ENCODE measurements at regions not wholly inside any gene's neighbourhood (a gene's known extent, or its start where the extent isn't known, plus 50 kb on each side); places are given as distances from the start of the nearest gene placed in this dataset.

DNA sequence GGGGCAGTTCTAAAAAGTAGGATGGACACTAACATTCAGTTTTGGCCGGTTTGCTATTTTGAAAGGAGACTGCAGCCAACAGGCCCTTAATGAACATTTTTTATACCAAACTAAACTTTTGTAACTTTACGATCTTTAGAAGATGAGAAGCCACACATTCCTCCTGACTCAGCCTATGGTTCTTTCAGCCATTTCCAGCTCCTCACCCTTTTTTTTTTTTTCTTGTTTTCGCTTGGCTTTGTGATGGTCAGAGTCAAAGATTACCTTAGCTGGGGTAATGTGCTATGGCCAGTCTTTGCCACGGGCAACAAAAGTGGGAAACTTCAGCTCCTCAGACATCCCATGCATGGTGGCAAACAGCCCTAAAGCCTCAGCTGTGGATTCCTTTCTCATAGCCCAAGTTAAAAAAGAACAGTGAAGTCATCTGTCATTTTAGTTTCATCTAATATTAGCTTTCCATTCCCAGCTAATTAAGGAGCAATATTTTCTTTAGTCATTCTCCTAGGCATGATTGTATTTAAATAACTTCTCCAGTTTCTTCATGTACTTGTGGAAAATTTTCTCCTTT lies 368.7 kb downstream of the MFSD1 start:
- TF ChIP-seq, protein P1, sequence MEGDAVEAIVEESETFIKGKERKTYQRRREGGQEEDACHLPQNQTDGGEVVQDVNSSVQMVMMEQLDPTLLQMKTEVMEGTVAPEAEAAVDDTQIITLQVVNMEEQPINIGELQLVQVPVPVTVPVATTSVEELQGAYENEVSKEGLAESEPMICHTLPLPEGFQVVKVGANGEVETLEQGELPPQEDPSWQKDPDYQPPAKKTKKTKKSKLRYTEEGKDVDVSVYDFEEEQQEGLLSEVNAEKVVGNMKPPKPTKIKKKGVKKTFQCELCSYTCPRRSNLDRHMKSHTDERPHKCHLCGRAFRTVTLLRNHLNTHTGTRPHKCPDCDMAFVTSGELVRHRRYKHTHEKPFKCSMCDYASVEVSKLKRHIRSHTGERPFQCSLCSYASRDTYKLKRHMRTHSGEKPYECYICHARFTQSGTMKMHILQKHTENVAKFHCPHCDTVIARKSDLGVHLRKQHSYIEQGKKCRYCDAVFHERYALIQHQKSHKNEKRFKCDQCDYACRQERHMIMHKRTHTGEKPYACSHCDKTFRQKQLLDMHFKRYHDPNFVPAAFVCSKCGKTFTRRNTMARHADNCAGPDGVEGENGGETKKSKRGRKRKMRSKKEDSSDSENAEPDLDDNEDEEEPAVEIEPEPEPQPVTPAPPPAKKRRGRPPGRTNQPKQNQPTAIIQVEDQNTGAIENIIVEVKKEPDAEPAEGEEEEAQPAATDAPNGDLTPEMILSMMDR (IDR thresholded peaks at IDR 0.05; ENCODE audit: poor library complexity): no peak
- TF ChIP-seq EZH2 (IDR thresholded peaks at IDR 0.05; ENCODE audit: borderline replicate concordance) (no peak), EZH2phosphoT487 (IDR thresholded peaks at IDR 0.05; ENCODE audit: low read depth, severe bottlenecking, unreplicated experiment) (no peak)

Data from hepatocyte (in vitro differentiated cells).